Upper lobe of right lung (tissue), 1 donor: ENCODE measurements at regions not wholly inside any gene's neighbourhood (a gene's known extent, or its start where the extent isn't known, plus 50 kb on each side); places are given as distances from the start of the nearest gene placed in this dataset.

Experiments used
- ATAC-seq: fragments of 200-7000 bp; cut with Tn5 transposase; one replicate; pipeline ENCODE4 v1.9.1; 2020; ENCODE audit warnings: mild to moderate bottlenecking, moderate library complexity
- DNase-seq: peaks from one replicate; pipeline ENCODE4 v3.0.0-alpha.2; 2020
- H3K27ac ChIP-seq: fragments of 200-600 bp; one replicate; pipeline ENCODE4 v1.8.0; 2022
- H3K27me3 ChIP-seq: fragments of 200-600 bp; one replicate; pipeline ENCODE4 v1.8.0; 2022; ENCODE audit warnings: mild to moderate bottlenecking
- H3K36me3 ChIP-seq: fragments of 200-600 bp; one replicate; pipeline ENCODE4 v1.8.0; 2022
- H3K4me1 ChIP-seq: fragments of 200-600 bp; one replicate; pipeline ENCODE4 v1.8.0; 2022
- H3K4me3 ChIP-seq: fragments of 200-600 bp; one replicate; pipeline ENCODE4 v1.8.0; 2022; ENCODE audit warnings: mild to moderate bottlenecking
- H3K9me3 ChIP-seq: fragments of 200-600 bp; one replicate; pipeline ENCODE4 v1.8.0; 2022
- CTCF ChIP-seq: fragments of 200-600 bp; IDR thresholded peaks from one replicate; pipeline ENCODE4 v1.8.0; 2022; ENCODE audit warnings: antibody characterized with exemption
- intact Hi-C: fragments of 100-400 bp; cut with DNase I; formaldehyde crosslinking; loops from one replicate; pipeline ENCODE4 v1.11.0; 2022
- donor health status: DM: no; HTN: yes; CAD: no; lungs with severe emphysema.

GRCh38 chrY:7961811-7962210 is 1050.3 kb upstream of the AMELY start:
- H3K27me3 ChIP-seq = no peaks in the 10 kb centered on the region
- intact Hi-C loops = no loop called here
- TF ChIP-seq CTCF = no peak
- DNase-seq = no peak
- H3K4me3 ChIP-seq = no peak overlapping the region
- no peak for ATAC-seq
- H3K36me3 ChIP-seq = no peaks in the 10 kb centered on the region
- H3K4me1 ChIP-seq = no peaks in the 10 kb centered on the region
- H3K27ac ChIP-seq = no peak overlapping the region
- H3K9me3 ChIP-seq = no peaks in the 10 kb centered on the region

GRCh38 chrY:7957773-7958172 is 1046.2 kb upstream of the AMELY start:
- Histone ChIP-seq H3K9me3 (no peaks in the 10 kb centered on the region), H3K36me3 (no peaks in the 10 kb centered on the region), H3K4me3 (no peak overlapping the region), H3K27me3 (no peaks in the 10 kb centered on the region), H3K27ac (no peak overlapping the region), H3K4me1 (no peaks in the 10 kb centered on the region)
- DNase-seq (no peak), ATAC-seq (no peak)
- TF ChIP-seq CTCF = no peak
- intact Hi-C loops = no loop called here

- Histone ChIP-seq H3K4me1 (no peaks in the 10 kb centered on the region), H3K27me3 (no peaks in the 10 kb centered on the region), H3K27ac (no peak overlapping the region), H3K4me3 (no peak overlapping the region), H3K36me3 (no peaks in the 10 kb centered on the region), H3K9me3 (no peaks in the 10 kb centered on the region)
- intact Hi-C loops = no loop called here
- DNase-seq = no peak
- no peak for ATAC-seq
- no peak for TF ChIP-seq CTCF
These were observed 1039.8 kb upstream of the AMELY start for GRCh38 chrY:7951187-7951852.

- Histone ChIP-seq H3K4me1 (no peaks in the 10 kb centered on the region), H3K4me3 (no peak overlapping the region), H3K36me3 (no peaks in the 10 kb centered on the region), H3K27ac (no peak overlapping the region), H3K27me3 (no peaks in the 10 kb centered on the region), H3K9me3 (no peaks in the 10 kb centered on the region)
- DNase-seq = no peak
- ATAC-seq = no peak
- no peak for TF ChIP-seq CTCF
- intact Hi-C loops = no loop called here
These were observed 1032.6 kb upstream of the AMELY start for GRCh38 chrY:7944135-7944534.

GRCh38 chrY:7942711-7943110 is 1031.2 kb upstream of the AMELY start:
- Histone ChIP-seq H3K27ac (no peak overlapping the region), H3K9me3 (no peaks in the 10 kb centered on the region), H3K27me3 (no peaks in the 10 kb centered on the region), H3K4me3 (no peak overlapping the region), H3K36me3 (no peaks in the 10 kb centered on the region), H3K4me1 (no peaks in the 10 kb centered on the region)
- ATAC-seq (no peak), DNase-seq (no peak)
- intact Hi-C loops = no loop called here
- TF ChIP-seq CTCF = no peak

- no peaks in the 10 kb centered on the region for H3K4me1 ChIP-seq
- no peak for TF ChIP-seq CTCF
- no peak overlapping the region for H3K27ac ChIP-seq
- no peak for ATAC-seq
- intact Hi-C loops = no loop called here
- DNase-seq = no peak
- no peaks in the 10 kb centered on the region for H3K27me3 ChIP-seq
- H3K4me3 ChIP-seq = no peak overlapping the region
- H3K9me3 ChIP-seq = no peaks in the 10 kb centered on the region
- H3K36me3 ChIP-seq = no peaks in the 10 kb centered on the region
These were observed 1030.3 kb upstream of the AMELY start for GRCh38 chrY:7941856-7942255.
